ENCODE measurements at regions not wholly inside any gene's neighbourhood (a gene's known extent, or its start where the extent isn't known, plus 50 kb on each side); places are given as distances from the start of the nearest gene placed in this dataset.

DNA sequence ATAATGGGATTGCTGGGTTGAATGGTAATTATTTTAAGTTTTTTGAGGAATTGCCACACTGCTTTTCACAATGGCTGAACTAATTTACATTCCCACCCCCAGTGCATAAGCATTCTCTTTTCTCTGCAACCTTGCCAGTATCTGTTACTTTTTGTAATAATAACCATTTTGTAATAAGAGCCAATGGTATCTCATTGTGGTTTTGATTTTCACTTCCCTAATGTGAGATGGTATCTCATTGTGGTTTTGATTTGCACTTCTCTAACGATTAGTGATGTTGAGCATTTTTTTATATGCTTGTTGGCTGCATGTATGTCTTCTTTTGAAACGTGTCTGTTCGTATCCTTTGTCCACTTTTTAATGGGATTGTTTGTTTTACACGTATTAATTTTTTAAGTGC is 213.1 kb upstream of the HDX start:
- no peak for DNase-seq
- intact Hi-C loops (cut with micrococcal nuclease): no loop called here
- Mint-ChIP-seq H3K36me3 (no peaks in the 10 kb centered on the region), H3K4me3 (no peak overlapping the region), H3K27me3 (ENCODE audit: low read depth in 2 of 2) (no peaks in the 10 kb centered on the region), H3K9me3 (no peaks in the 10 kb centered on the region), H3K4me1 (no peaks in the 10 kb centered on the region), H3K27ac (no peak overlapping the region)
- 0% methylated on average over 1 of the region's 4 CpGs for WGBS (ENCODE audit: insufficient coverage)
- Histone ChIP-seq H3K27me3 (ENCODE audit: control insufficient read depth, insufficient read depth, low read length) (no peaks in the 10 kb centered on the region), H3K9me3 (ENCODE audit: control insufficient read depth, insufficient read depth, low read length) (no peaks in the 10 kb centered on the region), H3K36me3 (ENCODE audit: control insufficient read depth, insufficient read depth, low read length) (no peaks in the 10 kb centered on the region), H3K4me1 (ENCODE audit: control insufficient read depth, insufficient read depth, low read length) (no peaks in the 10 kb centered on the region), H3K27ac (ENCODE audit: low read length) (no peak overlapping the region), H3K4me3 (ENCODE audit: low read length) (no peak overlapping the region)
- no peak for TF ChIP-seq CTCF (IDR thresholded peaks at IDR 0.05)
- no peak for ATAC-seq

GRCh38 chrX:84717343-84717742 is 215.1 kb upstream of the HDX start:
- no peaks in the 10 kb centered on the region for H3K4me1 ChIP-seq (ENCODE audit: control insufficient read depth, insufficient read depth, low read length)
- WGBS (ENCODE audit: insufficient coverage): 85% methylated on average over 2 of the region's 2 CpGs
- no peaks in the 10 kb centered on the region for H3K9me3 ChIP-seq (ENCODE audit: control insufficient read depth, insufficient read depth, low read length)

DNA sequence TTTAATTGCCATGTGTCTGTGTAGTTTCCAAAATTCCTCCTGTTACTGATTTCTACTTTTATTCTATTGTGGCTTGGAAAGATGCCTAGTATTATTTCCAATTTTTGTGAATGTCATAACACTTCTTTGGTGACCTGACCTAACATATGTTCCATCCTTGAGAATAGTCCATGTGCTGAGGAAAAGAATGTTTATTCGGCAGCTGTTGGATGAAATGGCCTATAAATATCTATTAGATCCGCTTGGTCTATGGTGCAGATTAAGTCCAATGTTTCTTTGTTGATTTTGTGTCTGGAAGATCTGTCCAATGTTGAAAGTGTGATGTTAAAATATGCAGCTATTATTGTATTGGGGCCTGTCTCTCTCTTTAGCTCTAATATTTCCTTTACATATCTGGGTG is 219.2 kb upstream of the HDX start:
- peaks cover 0 to 3% of the 10 kb centered on the region in 2 donors for H3K9me3 Mint-ChIP-seq
- DNase-seq (no peak), ATAC-seq (no peak)
- no peaks in the 10 kb centered on the region for H3K36me3 Mint-ChIP-seq
- Histone ChIP-seq H3K27ac (ENCODE audit: low read length) (no peak overlapping the region), H3K4me3 (ENCODE audit: low read length) (no peak overlapping the region), H3K4me1 (ENCODE audit: control insufficient read depth, insufficient read depth, low read length) (no peaks in the 10 kb centered on the region), H3K27me3 (ENCODE audit: control insufficient read depth, insufficient read depth, low read length) (no peaks in the 10 kb centered on the region), H3K36me3 (ENCODE audit: control insufficient read depth, insufficient read depth, low read length) (no peaks in the 10 kb centered on the region), H3K9me3 (ENCODE audit: control insufficient read depth, insufficient read depth, low read length) (no peaks in the 10 kb centered on the region)
- no peaks in the 10 kb centered on the region for H3K4me1 Mint-ChIP-seq
- H3K27ac Mint-ChIP-seq: no peak overlapping the region
- WGBS (ENCODE audit: insufficient coverage): 89% methylated on average over 2 of the region's 2 CpGs
- intact Hi-C loops (cut with micrococcal nuclease): no loop called here
- H3K4me3 Mint-ChIP-seq: no peak overlapping the region
- peaks cover 0 to 7% of the 10 kb centered on the region in 2 donors for H3K27me3 Mint-ChIP-seq (ENCODE audit: low read depth in 2 of 2)
- TF ChIP-seq CTCF (IDR thresholded peaks at IDR 0.05): no peak

More at GRCh38 chrX:84717343-84717742, 215.1 kb upstream of the HDX start:
- intact Hi-C loops (cut with micrococcal nuclease): no loop called here
- H3K4me1 Mint-ChIP-seq: no peaks in the 10 kb centered on the region
- no peaks in the 10 kb centered on the region for H3K36me3 Mint-ChIP-seq
- H3K36me3 ChIP-seq (ENCODE audit: control insufficient read depth, insufficient read depth, low read length): no peaks in the 10 kb centered on the region
- H3K4me3 Mint-ChIP-seq: no peak overlapping the region
- DNase-seq: no peak
- peaks cover 0 to under 1% of the 10 kb centered on the region in 2 donors for H3K9me3 Mint-ChIP-seq
- no peaks in the 10 kb centered on the region for H3K27me3 ChIP-seq (ENCODE audit: control insufficient read depth, insufficient read depth, low read length)
- peaks cover 0 to 7% of the 10 kb centered on the region in 2 donors for H3K27me3 Mint-ChIP-seq (ENCODE audit: low read depth in 2 of 2)
- no peak for ATAC-seq
- H3K27ac ChIP-seq (ENCODE audit: low read length): no peak overlapping the region
- H3K4me3 ChIP-seq (ENCODE audit: low read length): no peak overlapping the region
- H3K27ac Mint-ChIP-seq: no peak overlapping the region
- TF ChIP-seq CTCF (IDR thresholded peaks at IDR 0.05): no peak

GRCh38 chrX:84724576-84724975 is 222.3 kb upstream of the HDX start:
- DNase-seq (no peak), ATAC-seq (no peak)
- TF ChIP-seq CTCF (IDR thresholded peaks at IDR 0.05): no peak
- H3K4me3 ChIP-seq (ENCODE audit: low read length): no peak overlapping the region
- H3K9me3 ChIP-seq (ENCODE audit: control insufficient read depth, insufficient read depth, low read length): no peaks in the 10 kb centered on the region
- Mint-ChIP-seq H3K27ac (no peak overlapping the region), H3K9me3 (peaks cover 0 to 3% of the 10 kb centered on the region in 2 donors), H3K4me1 (peaks cover 0 to under 1% of the 10 kb centered on the region in 2 donors), H3K4me3 (no peak overlapping the region), H3K36me3 (no peaks in the 10 kb centered on the region), H3K27me3 (ENCODE audit: low read depth in 2 of 2) (peaks cover 0 to 7% of the 10 kb centered on the region in 2 donors)
- intact Hi-C loops (cut with micrococcal nuclease): no loop called here
- no peaks in the 10 kb centered on the region for H3K4me1 ChIP-seq (ENCODE audit: control insufficient read depth, insufficient read depth, low read length)
- no peaks in the 10 kb centered on the region for H3K27me3 ChIP-seq (ENCODE audit: control insufficient read depth, insufficient read depth, low read length)
- no peaks in the 10 kb centered on the region for H3K36me3 ChIP-seq (ENCODE audit: control insufficient read depth, insufficient read depth, low read length)
- no peak overlapping the region for H3K27ac ChIP-seq (ENCODE audit: low read length)
- 97% methylated on average over 5 of the region's 5 CpGs for WGBS (ENCODE audit: insufficient coverage)

Data from natural killer cell (primary cell).